GM12865 (cell line): ENCODE measurements at regions not wholly inside any gene's neighbourhood (a gene's known extent, or its start where the extent isn't known, plus 50 kb on each side); places are given as distances from the start of the nearest gene placed in this dataset.

ENCODE experiments used
- DNase-seq: peaks from one replicate; pipeline ENCODE4 v3.0.0; 2010; ENCODE audit warnings: low read depth
- H3K4me3 ChIP-seq: 2 replicates; pipeline ENCODE4 v1.5.1; 2011; ENCODE audit warnings: mild to moderate bottlenecking, low read depth, low read length, control low read depth
- CTCF ChIP-seq: IDR thresholded peaks from 2 replicates; pipeline ENCODE4 v1.5.1; 2011; ENCODE audit warnings: low read length, control low read depth, low read depth, inconsistent platforms; ENCODE audit not compliant: insufficient read depth; ENCODE audit errors: missing control alignments

DNA sequence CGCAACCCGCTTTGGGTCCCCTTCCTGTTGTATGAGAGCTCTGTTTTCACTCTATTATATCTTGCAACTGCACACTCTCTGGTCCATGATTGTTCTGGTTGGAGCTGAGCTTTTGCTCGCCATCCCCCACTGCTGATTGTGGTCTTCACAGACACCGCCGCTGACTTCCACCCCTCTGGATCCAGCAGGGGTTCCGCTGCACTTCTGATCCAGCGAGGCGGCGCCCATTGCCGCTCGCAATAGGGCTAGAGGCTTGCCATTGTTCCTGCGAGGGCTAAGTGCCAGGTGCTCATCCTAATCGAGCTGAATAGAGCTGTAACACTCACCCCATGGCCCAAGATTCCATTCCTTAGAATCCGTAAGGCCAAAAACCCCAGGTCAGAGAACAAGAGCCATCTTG lies 1905.8 kb upstream of the RAG2 start:
- no peak for TF ChIP-seq CTCF
- no peak for DNase-seq
- no peak overlapping the region for H3K4me3 ChIP-seq

DNA sequence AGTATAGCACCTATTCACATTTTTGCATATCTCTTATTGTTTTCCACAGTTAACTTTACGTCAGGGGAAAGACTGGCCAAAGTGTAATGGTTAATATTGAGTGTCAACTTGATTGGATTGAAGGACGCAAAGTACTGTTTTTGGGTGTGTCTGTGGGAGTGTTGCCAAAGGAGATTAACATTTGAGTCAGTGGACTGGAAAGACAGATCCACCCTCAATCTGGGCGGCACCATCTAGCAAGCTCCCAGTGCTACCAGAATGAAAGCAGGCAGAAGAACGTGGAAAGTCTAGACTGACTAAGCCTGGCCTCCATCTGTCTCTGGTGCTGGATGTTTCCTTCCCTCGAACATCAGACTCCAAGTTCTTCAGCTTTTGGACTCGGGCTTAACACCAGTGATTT lies 1900.7 kb upstream of the RAG2 start:
- no peak for TF ChIP-seq CTCF
- no peak overlapping the region for H3K4me3 ChIP-seq
- DNase-seq = no peak

DNA sequence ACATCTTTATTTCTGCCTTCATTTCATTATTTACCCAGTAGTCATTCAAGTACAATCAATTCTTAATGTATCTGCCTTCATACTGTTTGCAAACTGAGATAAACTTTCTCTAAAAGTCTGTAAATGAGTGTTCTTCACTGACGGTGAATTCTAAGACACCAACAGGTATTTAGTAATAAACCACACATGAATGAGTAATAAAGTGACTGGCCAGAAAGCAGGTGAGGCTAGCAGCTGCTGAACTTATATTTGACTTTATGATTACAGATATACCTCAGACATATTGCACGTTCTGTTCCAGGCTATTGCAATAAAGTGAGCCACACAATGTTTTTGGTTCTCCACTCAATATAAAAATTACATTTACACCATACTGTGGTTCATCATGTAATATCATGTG lies 1894.0 kb upstream of the RAG2 start:
- DNase-seq = no peak

GRCh38 chr11:38481391-38481790 lies 1883.4 kb upstream of the RAG2 start:
- DNase-seq = no peak
- no peak for TF ChIP-seq CTCF
- no peak overlapping the region for H3K4me3 ChIP-seq

More for the DNA sequence above, 1894.0 kb upstream of the RAG2 start:
- no peak for TF ChIP-seq CTCF
- H3K4me3 ChIP-seq = no peak overlapping the region

- no peak for TF ChIP-seq CTCF
- H3K4me3 ChIP-seq = no peak overlapping the region
- DNase-seq = no peak
Observed at GRCh38 chr11:38476808-38477575, 1879.0 kb upstream of the RAG2 start.

DNA sequence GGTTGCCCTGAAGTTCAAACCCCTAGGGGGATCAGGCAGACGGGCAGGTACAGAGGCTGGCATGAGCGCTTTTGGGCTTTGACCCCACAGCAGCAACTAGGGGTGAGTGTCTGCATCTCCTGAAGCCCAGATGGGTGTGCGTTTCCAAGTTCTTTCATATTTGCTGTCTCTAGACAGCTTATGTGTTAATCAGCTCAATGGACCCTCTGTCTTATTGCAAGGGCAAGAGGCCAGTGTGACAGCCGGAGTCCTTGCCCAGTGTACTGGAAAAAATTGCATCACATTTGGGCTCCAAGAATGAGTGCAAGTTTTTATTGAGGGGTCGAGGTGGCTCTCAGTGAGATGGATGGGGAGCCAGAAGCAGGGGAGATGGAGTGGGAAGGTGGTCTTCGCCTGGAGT lies 1863.7 kb upstream of the RAG2 start:
- no peak for DNase-seq
- no peak for TF ChIP-seq CTCF

DNA sequence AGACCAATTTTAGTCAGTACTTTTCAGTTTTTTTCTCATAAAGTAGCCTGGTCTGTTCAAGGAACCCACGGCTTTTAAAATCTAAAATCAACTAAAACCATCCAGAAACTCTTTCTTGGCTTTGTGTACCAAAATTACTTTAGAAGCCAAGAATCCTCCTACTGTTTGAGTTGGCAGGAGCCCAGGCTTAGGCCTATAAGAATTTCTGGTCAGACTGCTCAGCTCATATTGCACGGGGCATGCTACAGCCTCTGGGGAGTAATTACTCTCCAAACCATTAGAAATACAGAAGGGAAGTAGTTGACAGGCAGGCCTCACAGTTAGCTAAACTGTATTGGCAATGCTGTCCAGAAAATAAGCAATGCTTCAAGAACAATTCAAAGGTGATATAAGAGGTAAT lies 1862.9 kb upstream of the RAG2 start:
- DNase-seq = no peak
- TF ChIP-seq CTCF = no peak

More for the DNA sequence above, 1863.7 kb upstream of the RAG2 start:
- no peak overlapping the region for H3K4me3 ChIP-seq

More for the DNA sequence above, 1862.9 kb upstream of the RAG2 start:
- no peak overlapping the region for H3K4me3 ChIP-seq
